HG03159 (cell line): ENCODE measurements at regions not wholly inside any gene's neighbourhood (a gene's known extent, or its start where the extent isn't known, plus 50 kb on each side); places are given as distances from the start of the nearest gene placed in this dataset.

Experiments
- ATAC-seq: cut with Tn5 transposase; IDR thresholded peaks from one replicate; pipeline ENCODE4 v1.9.1; 2021; ENCODE audit warnings: mild to moderate bottlenecking, moderate library complexity; ENCODE audit not compliant: unreplicated experiment

DNA sequence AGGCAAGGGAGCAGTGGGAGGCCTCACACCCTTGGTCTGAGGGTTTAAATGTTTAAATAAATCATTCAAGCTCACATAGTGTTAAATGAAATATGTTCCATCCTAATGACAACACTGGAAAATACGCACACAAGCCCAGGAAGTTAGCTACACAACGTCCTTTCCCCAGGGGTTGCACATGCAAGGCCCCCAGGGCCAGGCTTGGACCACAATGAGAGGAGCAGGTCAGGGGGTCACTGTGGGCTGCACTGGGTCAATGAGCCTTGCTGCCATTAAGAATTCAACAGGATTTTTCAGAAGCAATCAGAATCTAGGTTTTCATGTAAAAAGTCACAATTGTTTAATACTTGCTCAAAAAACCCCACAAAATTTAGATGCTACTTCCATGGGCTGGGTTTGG is 64.9 kb upstream of the ADCY1 start:
- ATAC-seq, result no peak

GRCh38 chr7:45511721-45512597 is 62.2 kb upstream of the ADCY1 start:
- ATAC-seq, result no peak

- ATAC-seq, result no peak
These were observed 59.2 kb upstream of the ADCY1 start for GRCh38 chr7:45514944-45515343.

- ATAC-seq, result no peak
These were observed 58.8 kb upstream of the ADCY1 start for GRCh38 chr7:45515346-45515745.
